T-helper 2 cell treated with Interferon-gamma antibody and Interleukin-4, amounts not matched to agents 5 μg/mL and 100 μg/mL, for 36 hours (primary cell): ENCODE measurements at regions not wholly inside any gene's neighbourhood (a gene's known extent, or its start where the extent isn't known, plus 50 kb on each side); places are given as distances from the start of the nearest gene placed in this dataset.
"Not testable (repeated sequence)": the region's sequence is repeated elsewhere in the genome, so short reads cannot be mapped to it uniquely, and the experiment has no call there.

ENCODE experiments used
- DNase-seq: peaks from one replicate; pipeline ENCODE4 v3.0.0; 2021; ENCODE audit warnings: low spot score
- H3K27ac Mint-ChIP-seq: one replicate; pipeline ENCODE4 v1.8.0; 2021; ENCODE audit warnings: mild to moderate bottlenecking, mixed read lengths
- H3K27me3 Mint-ChIP-seq: one replicate; pipeline ENCODE4 v1.8.0; 2021; ENCODE audit warnings: low read depth, mixed read lengths
- H3K36me3 Mint-ChIP-seq: one replicate; pipeline ENCODE4 v1.8.0; 2021; ENCODE audit warnings: low read depth, mixed read lengths
- H3K4me1 Mint-ChIP-seq: one replicate; pipeline ENCODE4 v1.8.0; 2021; ENCODE audit warnings: low read depth, mixed read lengths
- H3K4me3 Mint-ChIP-seq: one replicate; pipeline ENCODE4 v1.8.0; 2022; ENCODE audit warnings: mild to moderate bottlenecking, moderate library complexity, mixed read lengths
- H3K9me3 Mint-ChIP-seq: one replicate; pipeline ENCODE4 v1.8.0; 2021; ENCODE audit warnings: mixed read lengths

DNA sequence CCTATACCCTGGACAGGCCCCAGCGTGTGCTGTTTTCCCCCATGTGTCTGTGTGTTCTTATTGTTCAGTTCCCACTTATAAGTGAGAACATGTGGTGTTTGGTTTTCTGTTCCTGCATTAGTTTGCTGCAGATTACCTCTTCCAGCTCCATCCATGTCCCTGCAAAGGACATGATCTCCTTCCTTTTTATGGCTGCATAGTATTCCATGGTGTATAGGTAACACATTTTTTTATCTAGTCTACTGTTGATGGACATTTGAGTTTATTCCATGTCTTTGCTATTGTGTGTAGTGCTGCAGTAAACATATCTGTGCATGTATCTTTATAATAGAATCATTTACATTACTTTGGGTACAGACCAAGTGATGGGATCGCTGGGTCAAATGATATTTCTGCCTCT, 703.6 kb upstream of the CTNND2 start:
- H3K36me3 Mint-ChIP-seq, H3K4me3 Mint-ChIP-seq, DNase-seq, H3K27ac Mint-ChIP-seq, H3K27me3 Mint-ChIP-seq, H3K4me1 Mint-ChIP-seq: not testable (repeated sequence)
- H3K9me3 Mint-ChIP-seq, result peaks cover 61% of the 10 kb centered on the region

DNA sequence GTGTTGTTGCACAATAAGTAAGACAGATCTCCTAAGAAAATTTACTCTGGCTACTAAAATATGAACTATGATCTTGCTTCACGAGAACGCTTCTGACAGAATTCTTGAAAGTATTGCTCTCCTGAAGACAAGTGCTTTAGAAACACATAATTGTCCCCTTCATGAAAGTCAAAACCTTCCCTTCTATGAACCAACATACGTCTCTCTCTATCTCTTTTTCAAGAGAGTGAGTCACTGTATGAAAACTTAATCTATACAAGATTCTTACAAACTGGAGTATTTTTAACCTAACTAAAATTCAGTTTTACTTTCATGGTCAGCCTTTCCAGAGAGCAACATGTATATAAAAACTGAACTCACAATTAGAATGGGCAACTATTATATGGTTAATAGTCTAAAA, 688.0 kb upstream of the CTNND2 start:
- H3K9me3 Mint-ChIP-seq, result peaks cover 36% of the 10 kb centered on the region
- H3K27me3 Mint-ChIP-seq, result no peaks in the 10 kb centered on the region
- no peak overlapping the region for H3K4me3 Mint-ChIP-seq
- H3K4me1 Mint-ChIP-seq, result no peaks in the 10 kb centered on the region
- H3K36me3 Mint-ChIP-seq, result no peaks in the 10 kb centered on the region
- no peak for DNase-seq
- no peak overlapping the region for H3K27ac Mint-ChIP-seq

DNA sequence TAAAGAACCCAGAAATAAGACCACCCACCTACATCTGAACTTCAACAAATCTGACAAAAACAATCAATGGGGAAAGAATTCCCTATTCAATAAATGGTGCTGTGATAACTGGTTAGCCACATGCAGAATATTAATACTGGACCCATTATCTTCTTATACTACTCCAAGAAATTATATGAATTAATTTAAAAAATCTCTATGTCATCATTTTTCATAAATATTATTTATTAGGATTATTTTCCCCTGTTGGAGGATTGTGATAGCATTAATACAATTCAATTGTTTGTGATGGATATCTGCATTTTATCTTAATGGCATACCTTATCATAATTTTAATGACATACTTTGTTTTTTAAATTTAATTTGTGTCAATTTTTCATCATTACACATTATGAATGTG, 682.2 kb upstream of the CTNND2 start:
- Mint-ChIP-seq H3K4me1 (no peaks in the 10 kb centered on the region), H3K27me3 (no peaks in the 10 kb centered on the region), H3K36me3 (no peaks in the 10 kb centered on the region), H3K27ac (no peak overlapping the region), H3K4me3 (no peak overlapping the region), H3K9me3 (peaks cover 24% of the 10 kb centered on the region)
- DNase-seq, result no peak

DNA sequence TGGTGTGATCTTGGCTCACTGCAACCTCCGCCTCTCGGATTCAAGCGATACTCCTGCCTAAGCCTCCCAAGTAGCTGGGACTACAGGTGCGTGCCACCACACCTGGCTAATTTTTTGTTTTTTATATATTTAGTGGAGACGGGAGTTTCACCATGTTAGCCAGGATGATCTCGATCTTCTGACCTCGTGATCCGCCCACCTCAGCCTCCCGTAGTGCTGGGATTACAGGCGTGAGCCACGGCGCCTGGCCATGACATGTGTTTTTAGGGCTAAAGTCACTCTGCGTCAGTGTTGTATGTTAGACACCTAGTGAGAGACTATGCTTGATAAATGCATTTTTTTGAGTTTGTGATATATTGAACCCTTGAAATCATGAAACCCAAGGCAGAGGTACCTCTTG, 674.6 kb upstream of the CTNND2 start:
- H3K27ac Mint-ChIP-seq, H3K27me3 Mint-ChIP-seq, DNase-seq, H3K36me3 Mint-ChIP-seq, H3K4me1 Mint-ChIP-seq, H3K4me3 Mint-ChIP-seq: not testable (repeated sequence)
- peaks cover 38% of the 10 kb centered on the region for H3K9me3 Mint-ChIP-seq

DNA sequence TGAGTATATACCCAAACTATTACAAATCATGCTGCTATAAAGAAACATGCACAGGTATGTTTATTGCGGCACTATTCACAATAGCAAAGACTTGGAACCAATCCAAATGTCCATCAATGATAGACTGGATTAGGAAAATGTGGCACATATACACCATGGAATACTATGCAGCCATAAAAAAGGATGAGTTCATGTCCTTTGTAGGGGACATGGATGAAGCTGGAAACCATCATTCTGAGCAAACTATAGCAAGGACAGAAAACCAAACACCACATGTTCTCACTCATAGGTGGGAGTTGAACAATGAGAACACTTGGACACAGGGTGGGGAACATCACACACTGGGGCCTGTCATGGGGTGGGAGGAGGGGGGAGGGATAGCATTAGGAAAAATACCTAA, 672.7 kb upstream of the CTNND2 start:
- not testable (repeated sequence) for H3K36me3 Mint-ChIP-seq, DNase-seq, H3K4me3 Mint-ChIP-seq, H3K27ac Mint-ChIP-seq, H3K27me3 Mint-ChIP-seq, H3K4me1 Mint-ChIP-seq
- H3K9me3 Mint-ChIP-seq, result peaks cover 38% of the 10 kb centered on the region

DNA sequence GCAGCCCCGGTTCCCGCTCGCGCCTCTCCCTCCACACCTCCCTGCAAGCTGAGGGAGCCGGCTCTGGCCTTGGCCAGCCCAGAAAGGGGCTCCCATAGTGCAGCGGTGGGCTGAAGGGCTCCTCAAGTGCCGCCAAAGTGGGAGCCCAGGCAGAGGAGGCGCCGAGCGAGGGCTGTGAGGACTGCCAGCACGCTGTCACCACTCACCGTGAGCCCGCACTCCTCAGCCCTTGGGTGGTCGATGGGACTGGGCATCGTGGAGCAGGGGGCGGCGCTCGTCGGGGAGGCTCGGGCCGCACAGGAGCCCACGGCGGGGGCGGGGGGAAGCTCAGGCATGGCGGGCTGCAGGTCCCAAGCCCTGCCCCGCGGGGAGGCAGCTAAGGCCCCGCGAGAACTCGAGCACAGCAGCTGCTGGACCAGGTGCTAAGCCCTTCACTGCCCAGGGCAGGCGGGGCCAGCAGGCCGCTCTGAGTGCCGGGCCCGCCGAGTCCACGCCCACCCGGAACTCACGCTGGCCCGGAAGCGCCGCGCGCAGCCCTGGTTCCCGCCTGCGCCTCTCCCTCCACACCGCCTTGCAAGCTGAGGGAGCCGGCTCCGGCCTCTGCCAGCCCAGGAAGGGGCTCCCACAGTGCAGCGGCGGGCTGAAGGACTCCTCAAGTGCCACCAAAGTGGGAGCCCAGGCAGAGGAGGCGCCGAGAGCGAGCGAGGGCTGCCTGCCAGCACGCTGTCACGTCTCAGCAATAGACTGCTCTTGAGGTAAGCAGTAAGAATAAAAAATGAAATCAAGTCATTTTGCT, 670.2 kb upstream of the CTNND2 start:
- not testable (repeated sequence) for H3K4me3 Mint-ChIP-seq, H3K27me3 Mint-ChIP-seq, H3K4me1 Mint-ChIP-seq, H3K36me3 Mint-ChIP-seq, DNase-seq, H3K27ac Mint-ChIP-seq
- H3K9me3 Mint-ChIP-seq, result peaks cover 40% of the 10 kb centered on the region

DNA sequence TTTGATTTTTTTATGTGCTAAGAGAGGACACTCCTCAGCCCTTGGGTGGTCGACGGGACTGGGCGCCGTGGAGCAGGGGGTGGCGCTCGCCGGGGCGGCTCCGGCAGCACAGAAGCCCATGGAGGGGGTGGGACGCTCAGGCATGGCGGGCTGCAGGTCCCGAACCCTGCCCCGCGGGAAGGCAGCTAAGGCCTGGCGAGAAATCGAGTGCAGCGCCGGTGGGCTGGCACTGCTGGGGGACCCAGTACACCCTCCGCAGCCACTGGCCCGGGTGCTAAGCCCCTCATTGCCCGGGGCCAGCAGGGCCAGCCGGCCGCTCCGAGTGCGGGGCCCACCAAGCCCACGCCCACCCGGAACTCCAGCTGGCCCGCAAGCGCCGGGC, 669.7 kb upstream of the CTNND2 start:
- H3K27ac Mint-ChIP-seq, DNase-seq, H3K4me3 Mint-ChIP-seq, H3K27me3 Mint-ChIP-seq, H3K4me1 Mint-ChIP-seq, H3K36me3 Mint-ChIP-seq: not testable (repeated sequence)
- H3K9me3 Mint-ChIP-seq, result peaks cover 38% of the 10 kb centered on the region

DNA sequence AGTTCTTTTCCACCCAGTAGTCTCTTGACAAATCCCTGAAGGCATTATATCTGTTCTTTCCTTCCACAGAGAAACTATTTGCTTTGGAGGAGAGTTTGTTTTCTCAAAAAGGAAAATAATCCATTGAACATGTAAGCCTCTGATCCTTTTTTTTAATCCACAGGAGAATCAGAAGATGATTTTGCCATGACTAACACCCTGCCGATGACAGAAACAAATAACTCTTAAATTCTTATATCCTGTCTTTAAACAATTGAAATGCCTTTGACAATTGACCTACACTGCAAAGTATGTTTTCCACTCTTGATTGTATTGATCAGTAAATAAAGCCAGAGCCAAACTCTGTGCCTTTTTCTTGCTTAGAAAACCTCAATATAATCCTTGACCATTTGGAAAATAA, 666.4 kb upstream of the CTNND2 start:
- DNase-seq, result no peak
- peaks cover 37% of the 10 kb centered on the region for H3K9me3 Mint-ChIP-seq
- H3K4me1 Mint-ChIP-seq, result no peaks in the 10 kb centered on the region
- no peak overlapping the region for H3K27ac Mint-ChIP-seq
- H3K4me3 Mint-ChIP-seq, result no peak overlapping the region
- H3K36me3 Mint-ChIP-seq, result no peaks in the 10 kb centered on the region
- H3K27me3 Mint-ChIP-seq, result no peaks in the 10 kb centered on the region

DNA sequence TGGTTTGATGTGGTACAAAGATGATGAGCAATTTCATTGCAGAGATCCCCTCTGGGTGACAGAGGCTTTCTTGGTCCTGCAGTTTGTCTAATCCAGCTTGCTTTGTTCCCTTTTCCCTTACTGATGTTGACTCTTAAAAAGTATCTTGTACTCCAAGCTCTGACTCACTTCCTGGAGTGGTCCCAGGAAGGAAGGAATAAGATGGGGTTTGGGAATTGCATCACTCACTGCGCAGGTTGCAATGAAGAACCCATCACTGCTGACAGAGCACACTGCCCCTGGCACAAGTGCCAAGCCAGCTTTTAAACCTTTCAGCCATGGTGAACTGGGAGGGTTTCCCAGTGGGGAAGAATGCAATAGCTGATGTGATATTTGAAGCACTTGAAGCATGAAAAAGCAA, 662.2 kb upstream of the CTNND2 start:
- no peak for DNase-seq
- peaks cover 36% of the 10 kb centered on the region for H3K9me3 Mint-ChIP-seq
- no peak overlapping the region for H3K4me3 Mint-ChIP-seq
- H3K27me3 Mint-ChIP-seq, result no peaks in the 10 kb centered on the region
- H3K4me1 Mint-ChIP-seq, result no peaks in the 10 kb centered on the region
- no peak overlapping the region for H3K27ac Mint-ChIP-seq
- no peaks in the 10 kb centered on the region for H3K36me3 Mint-ChIP-seq

DNA sequence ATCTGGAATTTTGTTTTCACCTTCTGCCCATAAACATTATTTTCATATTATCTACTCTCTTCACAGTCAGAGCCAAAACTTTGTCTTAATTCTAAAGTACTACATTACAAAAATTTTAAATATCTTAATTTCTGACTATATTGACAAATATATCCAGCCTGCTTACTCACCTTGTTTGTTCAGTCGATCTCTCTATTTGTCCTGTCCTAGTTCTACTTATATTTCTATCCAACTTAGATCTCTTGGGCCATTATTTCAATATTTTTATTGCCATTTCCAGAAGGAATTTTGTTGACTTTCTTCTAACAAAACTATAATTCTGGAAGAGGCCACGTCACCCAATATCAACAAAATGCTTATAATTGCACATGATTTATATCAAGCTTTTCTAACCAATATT, 652.8 kb upstream of the CTNND2 start:
- no peaks in the 10 kb centered on the region for H3K36me3 Mint-ChIP-seq
- H3K27me3 Mint-ChIP-seq, result no peaks in the 10 kb centered on the region

DNA sequence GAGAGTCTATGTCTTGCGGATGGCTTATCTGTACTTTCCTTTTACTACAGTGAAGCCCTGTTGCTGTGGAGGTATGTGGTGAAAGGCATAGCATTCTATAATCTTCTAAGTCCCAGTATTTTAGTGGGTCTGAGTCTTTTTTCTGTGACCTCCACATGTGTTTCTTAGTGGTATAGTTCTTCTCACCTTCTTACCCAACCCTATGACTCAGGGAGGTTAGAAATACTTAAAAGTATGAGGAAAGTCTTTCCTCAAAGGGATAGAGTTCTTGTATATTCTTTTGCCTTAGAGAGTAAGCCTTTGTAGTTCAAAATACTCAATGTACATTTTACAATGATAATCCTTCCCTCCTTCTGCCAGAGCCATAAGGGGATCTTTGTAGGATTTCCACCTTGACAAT, 621.9 kb upstream of the CTNND2 start:
- H3K36me3 Mint-ChIP-seq, result no peaks in the 10 kb centered on the region
- no peaks in the 10 kb centered on the region for H3K4me1 Mint-ChIP-seq
- H3K4me3 Mint-ChIP-seq, result no peak overlapping the region
- peaks cover 32% of the 10 kb centered on the region for H3K9me3 Mint-ChIP-seq
- H3K27me3 Mint-ChIP-seq, result no peaks in the 10 kb centered on the region
- no peak for DNase-seq
- no peak overlapping the region for H3K27ac Mint-ChIP-seq

More for the DNA sequence above, 652.8 kb upstream of the CTNND2 start:
- H3K4me3 Mint-ChIP-seq, result no peak overlapping the region
- no peak for DNase-seq
- H3K27ac Mint-ChIP-seq, result no peak overlapping the region
- peaks cover 19% of the 10 kb centered on the region for H3K9me3 Mint-ChIP-seq
- H3K4me1 Mint-ChIP-seq, result no peaks in the 10 kb centered on the region

DNA sequence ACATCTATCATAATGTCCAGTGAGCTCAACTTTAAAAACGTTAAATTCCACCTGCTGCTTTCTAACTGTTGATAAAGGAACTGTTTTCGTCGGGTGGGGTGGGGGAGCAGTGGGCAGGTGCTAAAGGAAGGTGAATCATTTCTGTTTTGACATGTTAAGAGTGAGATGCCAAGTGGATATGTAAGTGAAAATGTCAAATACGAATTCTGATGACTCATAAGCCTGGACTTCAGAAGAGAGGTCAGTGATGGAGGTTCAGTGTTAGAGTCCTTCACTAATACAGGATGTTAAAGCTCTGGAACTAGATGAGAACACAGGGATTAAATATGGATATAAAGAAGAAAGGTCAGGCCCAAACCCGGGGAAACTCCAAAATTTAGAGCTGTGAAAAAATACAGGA, 617.9 kb upstream of the CTNND2 start:
- Mint-ChIP-seq H3K4me3 (no peak overlapping the region), H3K4me1 (no peaks in the 10 kb centered on the region), H3K27ac (no peak overlapping the region), H3K27me3 (no peaks in the 10 kb centered on the region), H3K9me3 (peaks cover 40% of the 10 kb centered on the region), H3K36me3 (no peaks in the 10 kb centered on the region)
- DNase-seq, result no peak

DNA sequence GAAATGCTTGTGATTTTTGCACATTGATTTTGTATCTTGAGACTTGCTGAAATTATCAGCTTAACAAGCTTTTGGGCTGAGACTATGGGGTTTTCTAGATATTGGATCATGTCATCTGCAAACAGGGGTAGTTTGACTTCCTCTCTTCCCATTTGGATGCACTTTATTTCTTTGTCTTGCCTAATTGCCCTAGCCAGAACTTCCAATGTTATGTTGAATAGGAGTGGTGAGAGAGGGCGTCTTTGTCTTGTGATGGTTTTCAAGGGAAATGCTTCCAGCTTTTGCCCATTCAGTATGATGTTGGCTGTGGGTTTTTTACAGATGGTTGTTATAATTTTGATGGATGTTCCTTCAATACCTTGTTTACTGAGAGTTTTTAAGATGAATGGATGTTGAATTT, 600.7 kb upstream of the CTNND2 start:
- H3K27me3 Mint-ChIP-seq, H3K36me3 Mint-ChIP-seq, H3K4me3 Mint-ChIP-seq, H3K4me1 Mint-ChIP-seq, H3K27ac Mint-ChIP-seq, DNase-seq: not testable (repeated sequence)
- H3K9me3 Mint-ChIP-seq, result peaks cover 78% of the 10 kb centered on the region

DNA sequence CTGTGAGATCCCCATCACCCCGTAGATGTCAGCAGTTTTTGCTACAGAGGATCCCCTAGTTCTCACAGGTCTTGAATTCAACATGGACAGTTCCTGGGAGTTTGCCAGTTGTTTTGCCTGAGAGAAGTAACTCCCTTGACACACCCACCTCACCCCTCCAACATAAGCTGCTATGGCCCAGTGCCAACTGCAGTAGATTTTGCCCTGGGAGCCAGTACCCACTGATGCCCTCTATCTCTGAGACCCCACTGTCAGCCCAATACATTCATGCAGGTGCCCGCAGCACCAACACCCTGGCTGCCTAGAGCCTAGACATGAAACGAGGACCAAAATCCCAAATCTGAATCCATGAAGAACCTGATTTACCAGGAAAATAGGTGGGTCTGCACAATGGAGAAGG, 583.9 kb upstream of the CTNND2 start:
- H3K4me1 Mint-ChIP-seq, result no peaks in the 10 kb centered on the region
- H3K27ac Mint-ChIP-seq, result no peak overlapping the region
- no peaks in the 10 kb centered on the region for H3K27me3 Mint-ChIP-seq
- no peak overlapping the region for H3K4me3 Mint-ChIP-seq
- no peak for DNase-seq
- no peaks in the 10 kb centered on the region for H3K36me3 Mint-ChIP-seq
- peaks cover 49% of the 10 kb centered on the region for H3K9me3 Mint-ChIP-seq

DNA sequence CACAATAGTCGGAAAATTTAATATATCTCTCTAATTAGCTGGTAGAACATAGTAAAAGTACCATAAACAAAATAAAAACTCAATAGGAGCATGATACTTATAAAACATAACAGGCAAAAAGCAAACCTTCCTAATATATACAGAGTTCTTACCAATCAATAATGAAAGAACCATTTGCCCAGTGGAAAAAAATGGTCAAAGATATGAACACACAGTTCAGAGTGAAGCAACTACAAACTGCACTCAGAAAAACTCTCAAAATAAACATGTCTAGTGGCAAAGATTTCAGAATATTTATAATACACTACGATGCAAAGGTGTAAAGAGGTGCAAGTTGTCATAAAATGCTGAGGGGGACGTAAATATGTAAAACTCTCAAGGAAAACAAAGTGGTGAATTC, 576.2 kb upstream of the CTNND2 start:
- no peak for DNase-seq
- Mint-ChIP-seq H3K27me3 (no peaks in the 10 kb centered on the region), H3K9me3 (peaks cover 30% of the 10 kb centered on the region), H3K4me1 (no peaks in the 10 kb centered on the region), H3K4me3 (no peak overlapping the region), H3K36me3 (no peaks in the 10 kb centered on the region), H3K27ac (no peak overlapping the region)
